WTC11 (cell line): ENCODE measurements at regions not wholly inside any gene's neighbourhood (a gene's known extent, or its start where the extent isn't known, plus 50 kb on each side); places are given as distances from the start of the nearest gene placed in this dataset.
A peak's percentile ranks its signal among the peaks of the same experiment; 100 is the strongest.

Experiments used
- ATAC-seq: fragments of 200-7000 bp; cut with Tn5 transposase; 2 replicates; pipeline ENCODE4 v1.10.0; 2021; ENCODE audit warnings: mild to moderate bottlenecking, moderate library complexity
- CTCF ChIA-PET: fragments of 300-600 bp; sonication (Branson Sonifier 250); formaldehyde crosslinking; loops from one replicate; lab custom pipeline; 2021; ENCODE audit warnings: antibody characterized with exemption; lab: Charles Lee
- POLR2A ChIA-PET: fragments of 350-600 bp; sonication (Branson Sonifier 250); formaldehyde crosslinking; loops from one replicate; lab custom pipeline; 2021; ENCODE audit warnings: antibody characterized with exemption; lab: Charles Lee
- DNase-seq: peaks from one replicate; pipeline ENCODE4 v3.0.0; 2021; ENCODE audit warnings: low spot score
- H3K27ac Mint-ChIP-seq: 2 replicates; pipeline ENCODE4 v1.8.0; 2021; ENCODE audit warnings: mixed read lengths
- H3K27me3 Mint-ChIP-seq: 2 replicates; pipeline ENCODE4 v1.8.0; 2021; ENCODE audit warnings: low read depth, mild to moderate bottlenecking, moderate library complexity, mixed read lengths
- H3K36me3 Mint-ChIP-seq: 2 replicates; pipeline ENCODE4 v1.8.0; 2021; ENCODE audit warnings: mixed read lengths
- H3K4me1 Mint-ChIP-seq: 2 replicates; pipeline ENCODE4 v1.8.0; 2022; ENCODE audit warnings: mixed read lengths
- H3K4me3 Mint-ChIP-seq: 2 replicates; pipeline ENCODE4 v1.8.0; 2021; ENCODE audit warnings: mild to moderate bottlenecking, moderate library complexity, mixed read lengths
- H3K9me3 Mint-ChIP-seq: 2 replicates; pipeline ENCODE4 v1.8.0; 2021; ENCODE audit warnings: mixed read lengths
- AFF4 ChIP-seq: sonication (generic); formaldehyde crosslinking; IDR thresholded peaks from 2 replicates; pipeline ENCODE4 v1.8.1; 2023; ENCODE audit warnings: mild to moderate bottlenecking, missing genetic modification reagents, borderline replicate concordance
- CDX4 ChIP-seq: fragments of 250-450 bp; sonication (Bioruptor Pico); IDR thresholded peaks from 2 replicates; pipeline ENCODE4 v1.9.0; 2021; ENCODE audit warnings: moderate library complexity, mild to moderate bottlenecking, inconsistent platforms, borderline replicate concordance
- CREB1 ChIP-seq: sonication (generic); formaldehyde crosslinking; IDR thresholded peaks from 2 replicates; pipeline ENCODE4 v1.8.0; 2023; ENCODE audit warnings: mild to moderate bottlenecking, missing genetic modification reagents
- CREM ChIP-seq: sonication (generic); formaldehyde crosslinking; IDR thresholded peaks from 2 replicates; pipeline ENCODE4 v1.8.1; 2022; ENCODE audit warnings: mild to moderate bottlenecking, missing genetic modification reagents, moderate library complexity
- ESRRA ChIP-seq: sonication (generic); formaldehyde crosslinking; IDR thresholded peaks from 2 replicates; pipeline ENCODE4 v1.8.1; 2022; ENCODE audit warnings: mild to moderate bottlenecking, missing genetic modification reagents, borderline replicate concordance
- ETV6 ChIP-seq: sonication (generic); formaldehyde crosslinking; IDR thresholded peaks from 2 replicates; pipeline ENCODE4 v1.8.1; 2022; ENCODE audit warnings: mild to moderate bottlenecking, missing genetic modification reagents
- IRF1 ChIP-seq: sonication (generic); formaldehyde crosslinking; IDR thresholded peaks from 2 replicates; pipeline ENCODE4 v1.8.0; 2023; ENCODE audit warnings: missing genetic modification reagents
- KAT7 ChIP-seq: sonication (generic); formaldehyde crosslinking; IDR thresholded peaks from 2 replicates; pipeline ENCODE4 v1.8.1; 2023; ENCODE audit warnings: missing genetic modification reagents, mild to moderate bottlenecking, borderline replicate concordance
- MLX ChIP-seq: sonication (generic); formaldehyde crosslinking; IDR thresholded peaks from 2 replicates; pipeline ENCODE4 v1.8.1; 2023; ENCODE audit warnings: mild to moderate bottlenecking, missing genetic modification reagents, moderate library complexity
- MYBL2 ChIP-seq: sonication (generic); formaldehyde crosslinking; IDR thresholded peaks from 2 replicates; pipeline ENCODE4 v1.8.1; 2023; ENCODE audit warnings: mild to moderate bottlenecking, moderate library complexity, missing genetic modification reagents
- NFE2L1 ChIP-seq: sonication (generic); formaldehyde crosslinking; IDR thresholded peaks from 2 replicates; pipeline ENCODE4 v1.8.1; 2023; ENCODE audit warnings: missing genetic modification reagents
- PREB ChIP-seq: sonication (generic); formaldehyde crosslinking; IDR thresholded peaks from 2 replicates; pipeline ENCODE4 v1.8.1; 2022; ENCODE audit warnings: mild to moderate bottlenecking, missing genetic modification reagents, moderate library complexity, borderline replicate concordance
- RORB ChIP-seq: fragments of 250-450 bp; sonication (Bioruptor Pico); IDR thresholded peaks from 2 replicates; pipeline ENCODE4 v1.9.0; 2021; ENCODE audit warnings: mild to moderate bottlenecking
- TCF7 ChIP-seq: sonication (generic); formaldehyde crosslinking; IDR thresholded peaks from 2 replicates; pipeline ENCODE4 v1.8.0; 2022; ENCODE audit warnings: mild to moderate bottlenecking, low read depth, missing genetic modification reagents, moderate library complexity
- USF1 ChIP-seq: sonication (generic); formaldehyde crosslinking; IDR thresholded peaks from 2 replicates; pipeline ENCODE4 v1.8.0; 2022; ENCODE audit warnings: mild to moderate bottlenecking, missing genetic modification reagents
- ZBTB21 ChIP-seq: sonication (generic); formaldehyde crosslinking; IDR thresholded peaks from 2 replicates; pipeline ENCODE4 v1.8.1; 2023; ENCODE audit warnings: mild to moderate bottlenecking, missing genetic modification reagents, borderline replicate concordance
- ZBTB43 ChIP-seq: sonication (generic); formaldehyde crosslinking; IDR thresholded peaks from 2 replicates; pipeline ENCODE4 v1.8.1; 2023; ENCODE audit warnings: mild to moderate bottlenecking, missing genetic modification reagents
- ZNF121 ChIP-seq: sonication (generic); formaldehyde crosslinking; IDR thresholded peaks from 2 replicates; pipeline ENCODE4 v1.8.0; 2023; ENCODE audit warnings: missing genetic modification reagents
- ZNF232 ChIP-seq: sonication (generic); formaldehyde crosslinking; IDR thresholded peaks from 2 replicates; pipeline ENCODE4 v1.8.0; 2022; ENCODE audit warnings: mild to moderate bottlenecking, missing genetic modification reagents
- ZNF281 ChIP-seq: sonication (generic); formaldehyde crosslinking; IDR thresholded peaks from 2 replicates; pipeline ENCODE4 v1.8.0; 2023; ENCODE audit warnings: mild to moderate bottlenecking, missing genetic modification reagents
- ZNF423 ChIP-seq: fragments of 250-450 bp; sonication (Bioruptor Pico); IDR thresholded peaks from 2 replicates; pipeline ENCODE4 v2.1.2; 2022; ENCODE audit warnings: mild to moderate bottlenecking, moderate library complexity

- Mint-ChIP-seq H3K4me1 (peaks cover 7% of the 10 kb centered on the region), H3K36me3 (no peaks in the 10 kb centered on the region), H3K27ac (no peak overlapping the region), H3K27me3 (no peaks in the 10 kb centered on the region), H3K9me3 (0 out of 2 replicates have a peak, but pooled peaks cover 4% of the 10 kb centered on the region), H3K4me3 (no peak overlapping the region)
- DNase-seq (no peak), ATAC-seq (no peak)
- TF ChIP-seq TCF7 (CRISPR knock-in tag) (no peak), CDX4 (no peak), KAT7 (CRISPR knock-in tag) (no peak), NFE2L1 (no peak), ZNF121 (CRISPR knock-in tag) (no peak), ZNF281 (CRISPR knock-in tag) (no peak), ZNF423 (CRISPR knock-in tag) (no peak), ESRRA (CRISPR knock-in tag) (no peak), ZBTB21 (CRISPR knock-in tag) (no peak), ZNF232 (CRISPR knock-in tag) (no peak)
- ChIA-PET CTCF (no interaction called here), POLR2A (no interaction called here)
Measured at GRCh38 chr1:95383111-95383510, 149.1 kb downstream of the RWDD3 start.

- peak; percentile 86 for ATAC-seq
- peak; percentile 81 for DNase-seq
- Mint-ChIP-seq H3K9me3 (0 out of 2 replicates have a peak, but pooled peaks cover 4% of the 10 kb centered on the region), H3K27me3 (no peaks in the 10 kb centered on the region), H3K4me1 (peaks cover 7% of the 10 kb centered on the region), H3K27ac (no peak overlapping the region), H3K4me3 (no peak overlapping the region), H3K36me3 (no peaks in the 10 kb centered on the region)
- ChIA-PET POLR2A (no interaction called here), CTCF (no interaction called here)
- TF ChIP-seq NFE2L1 (peak; percentile 70; the same call in 1 of the 2 replicates), PREB (CRISPR knock-in tag) (no peak), ETV6 (CRISPR knock-in tag) (peak; percentile 64; the same call in 1 of the 2 replicates), ZNF423 (CRISPR knock-in tag) (no peak), RORB (no peak), USF1 (CRISPR knock-in tag) (peak; percentile 71; the same call in 1 of the 2 replicates), CREB1 (CRISPR knock-in tag) (no peak), AFF4 (CRISPR knock-in tag) (no peak), CREM (CRISPR knock-in tag) (0 out of 2 replicates have a peak, but pooled peaks have one; percentile 43), ZNF232 (CRISPR knock-in tag) (peak; percentile 91), ZBTB43 (CRISPR knock-in tag) (peak; percentile 73), IRF1 (CRISPR knock-in tag) (peak; percentile 47; the same call in 1 of the 2 replicates), MLX (no peak), MYBL2 (CRISPR knock-in tag) (peak; percentile 41; the same call in 1 of the 2 replicates)
Measured at GRCh38 chr1:95384567-95384966, 150.6 kb downstream of the RWDD3 start.
